GM12891 (cell line): ENCODE measurements at regions not wholly inside any gene's neighbourhood (a gene's known extent, or its start where the extent isn't known, plus 50 kb on each side); places are given as distances from the start of the nearest gene placed in this dataset.

ENCODE experiments used
- DNase-seq: peaks from one replicate; pipeline ENCODE4 v3.0.0; 2011; ENCODE audit warnings: low spot score; ENCODE audit not compliant: insufficient read length
- FAIRE-seq: peaks from 2 replicates; lab custom pipeline; 2011; peaks lifted over from hg19 to GRCh38; lab: Jason Lieb, UNC
- PAX5 ChIP-seq: IDR thresholded peaks from 2 replicates; pipeline ENCODE4 v1.6.1; 2011; ENCODE audit warnings: low read length, moderate library complexity, mild to moderate bottlenecking; ENCODE audit not compliant: insufficient read depth, severe bottlenecking
- POLR2A ChIP-seq: IDR thresholded peaks from 2 replicates; pipeline ENCODE4 v1.6.1; 2011; ENCODE audit warnings: low read depth, low read length, control low read depth
- POLR2AphosphoS5 ChIP-seq: IDR thresholded peaks from 2 replicates; pipeline ENCODE4 v1.6.1; 2011; ENCODE audit warnings: low read depth, low read length, control low read depth
- POU2F2 ChIP-seq: IDR thresholded peaks from 2 replicates; pipeline ENCODE4 v1.6.1; 2011; ENCODE audit warnings: low read depth, mild to moderate bottlenecking, control low read depth, low read length, moderate library complexity
- SPI1 ChIP-seq: IDR thresholded peaks from 2 replicates; pipeline ENCODE4 v1.6.1; 2011; ENCODE audit warnings: low read depth, low read length, control low read depth
- TAF1 ChIP-seq: IDR thresholded peaks from 2 replicates; pipeline ENCODE4 v1.6.1; 2011; ENCODE audit warnings: low read depth, low read length, control low read depth

- DNase-seq (no peak), FAIRE-seq (no peak)
- TF ChIP-seq POU2F2 (no peak), POLR2A (no peak), SPI1 (no peak), PAX5 (no peak)
Measured at GRCh38 chr10:8979976-8980375, 925.5 kb downstream of the GATA3 start.

DNA sequence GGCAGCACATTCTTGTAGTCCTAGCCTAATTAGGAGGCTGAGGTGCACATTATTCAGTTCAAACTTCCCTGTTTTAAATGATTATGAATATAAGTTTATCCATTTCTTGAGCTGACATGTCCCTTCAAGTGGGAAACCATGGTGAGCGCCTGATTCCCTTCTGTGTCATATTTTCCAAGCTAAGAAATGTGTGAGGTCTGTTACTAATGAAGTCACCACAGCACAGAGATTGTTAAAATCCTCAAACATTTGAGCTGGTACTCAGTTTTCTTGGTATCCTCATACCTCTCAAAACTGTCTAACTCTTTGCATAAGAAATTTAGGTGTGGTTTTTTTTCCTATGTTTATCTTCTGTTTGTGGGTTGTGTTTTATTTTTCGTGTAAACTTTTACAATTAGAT is 926.8 kb downstream of the GATA3 start:
- no peak for DNase-seq
- no peak for FAIRE-seq

DNA sequence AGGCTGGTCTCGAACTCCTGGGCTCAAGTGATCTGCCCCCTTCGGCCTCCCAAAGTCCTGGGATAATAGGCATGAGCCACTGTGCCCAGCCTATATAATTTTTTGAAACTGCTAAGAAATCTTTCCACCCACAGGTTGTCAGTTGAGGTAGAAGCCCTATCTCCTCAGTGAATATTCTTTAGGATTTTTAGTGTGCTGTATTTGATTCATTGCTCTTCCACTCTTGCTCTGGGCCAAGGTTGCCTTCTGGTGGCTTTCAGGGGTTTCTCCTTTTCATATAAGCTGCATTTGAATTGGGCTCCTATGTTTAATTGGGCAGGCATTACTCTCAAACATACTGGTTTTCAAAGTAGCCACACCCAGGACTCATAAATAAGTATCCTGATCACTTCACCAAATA is 931.2 kb downstream of the GATA3 start:
- TF ChIP-seq POU2F2: no peak
- TF ChIP-seq SPI1: no peak
- no peak for TF ChIP-seq POLR2A
- no peak for TF ChIP-seq POLR2AphosphoS5
- TF ChIP-seq TAF1: no peak
- no peak for TF ChIP-seq PAX5
- no peak for FAIRE-seq

More for the DNA sequence above, 926.8 kb downstream of the GATA3 start:
- TF ChIP-seq TAF1 (no peak), SPI1 (no peak), PAX5 (no peak), POLR2AphosphoS5 (no peak), POLR2A (no peak), POU2F2 (no peak)

DNA sequence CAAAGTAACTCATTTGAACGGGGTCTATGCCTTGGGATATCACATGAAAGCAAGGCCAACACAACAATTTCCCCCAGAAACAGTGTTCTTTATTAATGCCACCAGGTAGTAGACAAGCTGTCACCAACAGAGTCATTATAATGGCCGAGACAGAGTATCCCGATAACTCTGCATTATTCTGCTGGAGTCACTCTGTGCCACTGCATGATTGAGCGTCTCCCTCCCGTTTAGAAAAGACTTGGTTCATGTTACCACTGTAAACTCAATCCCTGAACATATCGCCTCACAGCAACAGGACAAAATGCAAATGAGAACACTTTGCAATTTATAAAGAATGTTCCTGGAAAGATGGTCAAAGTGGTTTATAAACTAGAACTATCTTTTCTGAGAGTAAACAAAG is 932.5 kb downstream of the GATA3 start:
- TF ChIP-seq POLR2AphosphoS5: no peak
- TF ChIP-seq POU2F2: no peak
- TF ChIP-seq POLR2A: no peak
- DNase-seq (no peak), FAIRE-seq (no peak)

More for the DNA sequence above, 931.2 kb downstream of the GATA3 start:
- DNase-seq: no peak

GRCh38 chr10:8987712-8988111 is 933.2 kb downstream of the GATA3 start:
- no peak for TF ChIP-seq TAF1
- TF ChIP-seq POU2F2: no peak
- no peak for TF ChIP-seq POLR2A
- TF ChIP-seq POLR2AphosphoS5: no peak
- TF ChIP-seq SPI1: no peak
- no peak for TF ChIP-seq PAX5
- DNase-seq (no peak), FAIRE-seq (no peak)

DNA sequence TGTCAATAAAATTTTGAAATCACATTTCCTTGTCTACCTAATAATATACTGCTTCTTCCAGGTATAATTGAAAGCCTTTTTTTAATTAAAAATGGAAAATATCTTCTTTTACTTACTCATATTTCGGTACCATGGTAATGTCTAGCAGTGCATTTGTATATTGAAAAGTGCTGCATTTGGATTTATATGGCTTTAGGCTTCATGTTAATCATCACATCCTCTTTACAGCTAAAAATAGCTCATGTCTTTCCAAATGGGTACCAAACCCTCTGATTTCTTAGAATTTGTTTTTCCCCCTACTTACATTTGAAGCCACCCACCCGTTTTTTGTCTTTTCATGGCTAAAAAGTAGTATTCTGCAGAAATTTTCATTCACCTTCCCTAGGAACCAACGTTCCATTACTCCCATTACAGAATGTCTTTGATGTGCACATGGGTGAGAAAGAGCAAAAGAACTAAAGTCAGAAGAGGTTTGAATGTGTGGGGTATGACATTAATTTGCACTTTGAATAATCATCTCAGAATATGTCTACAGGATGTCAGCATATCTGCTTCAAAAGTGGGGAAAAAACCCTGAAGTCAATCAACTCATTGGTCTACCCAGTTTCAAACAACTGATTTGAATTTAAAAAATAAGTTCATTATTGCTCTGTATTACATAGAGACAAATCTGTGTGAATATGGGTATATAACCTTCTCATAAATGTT is 935.9 kb downstream of the GATA3 start:
- TF ChIP-seq POLR2AphosphoS5 (no peak), TAF1 (no peak), POLR2A (no peak), POU2F2 (no peak), PAX5 (no peak), SPI1 (no peak)
- DNase-seq (no peak), FAIRE-seq (no peak)

DNA sequence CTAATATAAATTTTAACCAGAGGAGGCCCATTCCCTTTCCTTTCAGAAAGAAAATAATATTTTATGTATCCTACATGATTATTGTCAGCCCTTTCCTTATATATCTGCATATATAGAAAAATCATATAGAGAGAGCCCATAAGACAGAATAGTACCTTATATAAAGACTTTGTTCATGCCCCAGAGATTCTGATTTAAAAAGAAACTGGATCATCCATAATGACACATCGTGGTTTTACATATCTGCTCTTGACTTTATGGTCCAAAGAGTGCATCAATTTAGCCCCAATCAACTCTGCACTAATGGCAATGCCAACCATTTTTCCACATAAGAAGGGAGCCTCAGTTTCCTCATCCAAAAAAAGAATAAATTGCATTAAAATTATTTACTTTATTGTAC is 937.5 kb downstream of the GATA3 start:
- DNase-seq: no peak
- TF ChIP-seq SPI1: no peak
- no peak for TF ChIP-seq POU2F2
- no peak for TF ChIP-seq POLR2A
- no peak for TF ChIP-seq POLR2AphosphoS5
- no peak for TF ChIP-seq PAX5
- TF ChIP-seq TAF1: no peak
- no peak for FAIRE-seq

- FAIRE-seq (no peak), DNase-seq (no peak)
- TF ChIP-seq TAF1: no peak
Measured at GRCh38 chr10:8993864-8994263, 939.4 kb downstream of the GATA3 start.

DNA sequence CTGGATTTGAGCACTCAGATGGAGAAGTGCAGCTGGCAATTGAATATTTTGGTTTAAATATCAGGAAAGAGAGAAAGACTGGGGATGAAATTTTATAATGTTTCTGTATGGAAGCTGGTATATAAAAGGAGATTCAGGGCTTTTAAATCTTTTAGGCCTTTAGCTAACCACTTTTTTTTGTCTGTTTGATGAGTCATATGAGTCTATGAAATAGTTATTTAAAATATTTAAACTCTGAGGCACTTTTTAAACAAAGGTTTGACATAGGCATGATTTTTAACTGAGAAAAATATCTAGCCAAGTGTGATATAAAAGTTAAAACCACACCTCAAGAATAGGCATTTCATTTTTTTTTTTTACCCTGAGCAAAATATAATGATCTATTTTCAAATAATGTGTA is 944.3 kb downstream of the GATA3 start:
- TF ChIP-seq POLR2AphosphoS5: no peak
- no peak for TF ChIP-seq SPI1
- no peak for TF ChIP-seq PAX5
- TF ChIP-seq TAF1: no peak
- FAIRE-seq (no peak), DNase-seq (no peak)

- TF ChIP-seq SPI1: no peak
- no peak for TF ChIP-seq POLR2A
- TF ChIP-seq POLR2AphosphoS5: no peak
- TF ChIP-seq PAX5: no peak
- no peak for TF ChIP-seq TAF1
- no peak for TF ChIP-seq POU2F2
- no peak for FAIRE-seq
- DNase-seq: no peak
Measured at GRCh38 chr10:9003122-9003521, 948.6 kb downstream of the GATA3 start.

GRCh38 chr10:9004736-9005135 is 950.2 kb downstream of the GATA3 start:
- no peak for DNase-seq
- no peak for FAIRE-seq
- TF ChIP-seq POU2F2 (no peak), POLR2A (no peak), PAX5 (no peak), TAF1 (no peak), POLR2AphosphoS5 (no peak), SPI1 (no peak)
